DOHH2 (cell line): ENCODE measurements at regions not wholly inside any gene's neighbourhood (a gene's known extent, or its start where the extent isn't known, plus 50 kb on each side); places are given as distances from the start of the nearest gene placed in this dataset.

Experiments used
- H3F3A ChIP-seq: fragments of 200-600 bp; sonication (generic), shearing (Covaris generic); 2 replicates; pipeline ENCODE4 v1.6.0; 2016; ENCODE audit warnings: antibody characterized with exemption, mild to moderate bottlenecking; ENCODE audit not compliant: control insufficient read depth, insufficient read depth
- H3K27ac ChIP-seq: fragments of 200-600 bp; sonication (generic); 2 replicates; pipeline ENCODE4 v1.5.1; 2014; ENCODE audit warnings: low read depth, mild to moderate bottlenecking, low read length, moderate library complexity
- H3K27me3 ChIP-seq: fragments of 200-600 bp; sonication (generic); 2 replicates; pipeline ENCODE4 v1.6.1; 2014; ENCODE audit warnings: mild to moderate bottlenecking, low read length, mixed read lengths; ENCODE audit not compliant: control insufficient read depth
- H3K36me3 ChIP-seq: fragments of 200-600 bp; sonication (generic); 2 replicates; pipeline ENCODE4 v1.6.1; 2014; ENCODE audit warnings: mild to moderate bottlenecking, low read length, moderate library complexity, mixed read lengths; ENCODE audit not compliant: control insufficient read depth
- H3K4me1 ChIP-seq: fragments of 200-600 bp; sonication (generic); 2 replicates; pipeline ENCODE4 v1.6.1; 2014; ENCODE audit warnings: mild to moderate bottlenecking, low read length, mixed read lengths; ENCODE audit not compliant: control insufficient read depth
- H3K4me2 ChIP-seq: fragments of 200-600 bp; sonication (generic); 2 replicates; pipeline ENCODE4 v1.6.0; 2014; ENCODE audit warnings: mild to moderate bottlenecking, low read length, moderate library complexity
- H3K4me3 ChIP-seq: fragments of 200-600 bp; sonication (generic); 2 replicates; pipeline ENCODE4 v1.5.1; 2014; ENCODE audit warnings: mild to moderate bottlenecking, low read length, mixed read lengths
- H3K79me2 ChIP-seq: fragments of 200-600 bp; sonication (generic); 2 replicates; pipeline ENCODE4 v1.6.1; 2014; ENCODE audit warnings: mild to moderate bottlenecking, low read length, mixed read lengths; ENCODE audit not compliant: control insufficient read depth
- H3K9me2 ChIP-seq: fragments of 200-600 bp; sonication (generic); replicated peaks from 2 replicates; pipeline ENCODE4 v1.6.1; 2014; ENCODE audit warnings: mild to moderate bottlenecking, low read length, mixed read lengths; ENCODE audit not compliant: control insufficient read depth
- H3K9me3 ChIP-seq: fragments of 200-600 bp; sonication (generic); 2 replicates; pipeline ENCODE4 v1.6.1; 2014; ENCODE audit warnings: antibody characterized with exemption, low read length, mixed read lengths; ENCODE audit not compliant: control insufficient read depth, insufficient read depth
- H4K20me1 ChIP-seq: fragments of 200-600 bp; sonication (generic); 2 replicates; pipeline ENCODE4 v1.6.0; 2014; ENCODE audit warnings: low read depth, mild to moderate bottlenecking, antibody characterized with exemption, low read length, moderate library complexity; ENCODE audit not compliant: control insufficient read depth, insufficient read depth
- CTCF ChIP-seq: fragments of 200-600 bp; sonication (generic); IDR thresholded peaks from one replicate; pipeline ENCODE4 v1.5.1; 2014; ENCODE audit warnings: antibody characterized with exemption, mild to moderate bottlenecking, low read depth, low read length; ENCODE audit not compliant: poor library complexity, severe bottlenecking
- EZH2phosphoT487 ChIP-seq: fragments of 200-600 bp; sonication (generic); IDR thresholded peaks from 2 replicates; pipeline ENCODE4 v1.6.1; 2017; ENCODE audit warnings: borderline replicate concordance, mild to moderate bottlenecking, antibody characterized with exemption, low read length, moderate library complexity, mixed read lengths

GRCh38 chr11:45428541-45429230 is 142.5 kb upstream of the SYT13 start:
- no peaks in the 10 kb centered on the region for H3K9me2 ChIP-seq
- H3K9me3 ChIP-seq, result no peaks in the 10 kb centered on the region
- no peaks in the 10 kb centered on the region for H3K4me1 ChIP-seq
- H3F3A ChIP-seq, result no peaks in the 10 kb centered on the region
- H3K79me2 ChIP-seq, result no peaks in the 10 kb centered on the region
- TF ChIP-seq EZH2phosphoT487 (no peak), CTCF (no peak)
- no peaks in the 10 kb centered on the region for H3K36me3 ChIP-seq
- peaks cover 6% of the 10 kb centered on the region; the same call in 1 of the 2 replicates for H3K27me3 ChIP-seq
- no peak overlapping the region for H3K4me2 ChIP-seq
- H3K27ac ChIP-seq, result no peak overlapping the region
- no peak overlapping the region for H3K4me3 ChIP-seq
- H4K20me1 ChIP-seq, result no peaks in the 10 kb centered on the region

- H3K4me3 ChIP-seq, result no peak overlapping the region
- TF ChIP-seq CTCF (no peak), EZH2phosphoT487 (no peak)
- no peaks in the 10 kb centered on the region for H4K20me1 ChIP-seq
- H3K27me3 ChIP-seq, result peaks cover 6% of the 10 kb centered on the region; the same call in 1 of the 2 replicates
- no peaks in the 10 kb centered on the region for H3K9me2 ChIP-seq
- no peak overlapping the region for H3K27ac ChIP-seq
- H3K9me3 ChIP-seq, result no peaks in the 10 kb centered on the region
- no peaks in the 10 kb centered on the region for H3F3A ChIP-seq
- no peaks in the 10 kb centered on the region for H3K79me2 ChIP-seq
- no peak overlapping the region for H3K4me2 ChIP-seq
- H3K36me3 ChIP-seq, result no peaks in the 10 kb centered on the region
- H3K4me1 ChIP-seq, result no peaks in the 10 kb centered on the region
These were observed 142.0 kb upstream of the SYT13 start for GRCh38 chr11:45428116-45428515.

DNA sequence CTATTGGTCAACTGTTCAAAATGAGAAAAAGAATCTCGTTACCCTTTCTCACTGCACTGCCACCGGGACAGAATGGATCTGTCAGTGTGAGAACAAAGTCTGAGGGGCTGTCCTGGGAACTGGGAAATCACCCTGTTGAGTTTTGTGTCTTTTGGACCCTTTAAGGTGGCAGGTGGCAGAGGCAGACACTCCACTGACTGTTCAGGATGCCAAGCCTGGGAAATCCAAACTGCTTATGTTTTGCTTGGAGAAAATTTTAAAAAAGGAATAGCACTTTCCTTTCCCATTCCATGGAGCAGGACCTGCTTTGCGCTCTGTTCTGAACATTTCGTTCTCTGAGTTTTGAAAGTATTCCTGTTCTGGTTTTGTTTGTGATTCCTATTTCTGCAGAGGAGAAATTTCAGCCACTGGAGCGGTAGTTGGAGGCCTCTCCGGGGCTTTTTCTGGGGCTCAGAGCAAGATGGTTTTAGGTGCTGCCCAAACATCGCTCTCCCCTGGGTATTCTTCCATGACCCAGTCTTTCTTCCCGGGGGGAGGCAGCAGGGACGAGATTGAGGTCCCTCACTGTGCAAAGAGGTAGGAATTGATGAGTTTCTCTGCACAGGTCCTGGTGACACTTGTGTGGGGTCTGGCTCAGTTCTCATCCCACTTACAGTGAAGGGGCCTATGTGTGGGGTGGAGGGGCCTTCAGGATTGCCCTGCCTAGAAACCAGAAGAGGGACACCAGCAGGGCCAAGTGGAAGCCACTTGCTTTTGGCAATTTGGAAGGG is 138.5 kb upstream of the SYT13 start:
- Histone ChIP-seq H3K4me2 (no peak overlapping the region), H4K20me1 (no peaks in the 10 kb centered on the region), H3K4me1 (no peaks in the 10 kb centered on the region), H3K4me3 (no peak overlapping the region), H3K36me3 (no peaks in the 10 kb centered on the region), H3K9me3 (0 out of 2 replicates have a peak, but pooled peaks cover 1% of the 10 kb centered on the region), H3K27me3 (no peaks in the 10 kb centered on the region), H3K79me2 (no peaks in the 10 kb centered on the region), H3K27ac (no peak overlapping the region), H3K9me2 (no peaks in the 10 kb centered on the region), H3F3A (no peaks in the 10 kb centered on the region)
- no peak for TF ChIP-seq EZH2phosphoT487
- TF ChIP-seq CTCF, result no peak
